ENCODE measurements at regions not wholly inside any gene's neighbourhood (a gene's known extent, or its start where the extent isn't known, plus 50 kb on each side); places are given as distances from the start of the nearest gene placed in this dataset.

DNA sequence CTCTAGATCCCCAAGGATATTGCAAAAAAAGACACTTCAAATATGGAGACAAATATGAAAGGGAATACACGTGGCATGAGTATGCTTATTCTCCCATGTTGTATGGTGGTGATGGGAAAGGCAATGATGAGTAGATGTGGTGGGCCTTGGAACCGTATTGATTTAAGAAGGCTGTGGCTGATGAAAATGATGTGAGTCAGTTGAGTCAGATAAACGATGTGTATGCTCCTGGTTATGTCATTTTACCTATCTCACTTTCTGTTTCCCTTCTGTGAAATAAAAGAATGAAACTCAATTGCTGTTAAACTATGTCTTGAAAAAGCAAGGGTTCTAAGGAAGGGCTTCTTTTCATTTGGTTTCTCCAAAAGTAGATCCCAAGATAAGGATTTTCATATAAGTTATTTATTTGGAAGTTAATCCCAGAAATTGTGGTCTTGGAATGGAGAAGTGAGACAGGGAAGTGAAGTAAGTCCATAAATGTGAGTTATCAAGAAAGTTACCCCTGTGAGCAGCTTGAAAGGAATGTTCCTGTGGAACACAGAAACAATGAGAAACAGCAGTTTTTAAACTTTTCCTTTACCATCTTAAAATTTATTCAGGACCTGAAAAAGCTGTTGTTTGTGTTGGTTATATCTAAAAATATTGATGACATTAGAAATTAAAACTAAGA, 292.0 kb downstream of the DUSP10 start:
- intact Hi-C loops (cut with micrococcal nuclease): no loop called here
- WGBS (ENCODE audit: insufficient coverage): 71% methylated on average over 1 of the region's 3 CpGs
- no peak for ATAC-seq (ENCODE audit: low read depth)

DNA sequence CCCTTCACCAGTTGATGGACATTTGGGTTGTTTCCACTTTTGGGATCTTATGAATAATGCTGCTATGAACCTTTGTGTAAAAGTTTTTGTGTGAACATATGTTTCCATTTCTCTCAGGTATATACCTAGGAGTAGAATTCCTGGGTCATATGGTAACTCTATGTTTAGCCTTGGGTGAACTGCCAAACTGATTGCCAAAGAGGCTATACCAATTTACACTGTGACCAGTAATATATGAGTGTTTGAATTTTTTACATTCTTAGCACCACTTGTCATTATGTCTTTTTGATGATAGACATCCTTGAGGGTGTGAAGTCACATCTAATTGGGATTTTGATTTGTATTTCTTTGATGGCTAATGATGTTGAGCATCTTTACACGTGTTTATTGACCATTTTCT, 290.1 kb downstream of the DUSP10 start:
- Histone ChIP-seq H2AFZ (ENCODE audit: insufficient read depth, low read depth, low read length, poor library complexity, severe bottlenecking) (no peak overlapping the region), H3K27ac (ENCODE audit: low read length in 2 of 2) (no peak overlapping the region), H3K79me2 (ENCODE audit: control insufficient read depth, insufficient read depth, low read length) (no peaks in the 10 kb centered on the region), H3K4me1 (ENCODE audit: control insufficient read depth in 2 of 2, insufficient read depth in 2 of 2, low read length in 2 of 2) (no peaks in the 10 kb centered on the region), H3K9me3 (ENCODE audit: control extremely low read depth in 1 of 3, control insufficient read depth in 2 of 3, insufficient read depth in 1 of 3, low read length in 2 of 3) (peaks cover 0 to 3% (median 1%) of the 10 kb centered on the region in 3 donors), H4K20me1 (ENCODE audit: control insufficient read depth, insufficient read depth, low read length, poor library complexity, severe bottlenecking) (no peaks in the 10 kb centered on the region), H3K4me2 (replicated peaks; ENCODE audit: low read depth, low read length, poor library complexity, severe bottlenecking) (no peak overlapping the region), H3K27me3 (replicated peaks in 1 of 4; ENCODE audit: control extremely low read depth in 1 of 4, control insufficient read depth in 3 of 4, insufficient read depth in 4 of 4, low read length in 3 of 4) (peaks cover 0 to 2% (median 0%) of the 10 kb centered on the region in 4 experiments), H3K9ac (ENCODE audit: low read length) (no peak overlapping the region), H3K4me3 (ENCODE audit: control extremely low read depth in 1 of 5, extremely low read depth in 1 of 5, insufficient read depth in 1 of 5, low read depth in 2 of 5, low read length in 4 of 5) (no peak overlapping the region), H3K36me3 (replicated peaks in 1 of 2; ENCODE audit: control extremely low read depth in 1 of 2, control insufficient read depth in 1 of 2, extremely low read depth in 1 of 2, insufficient read depth in 2 of 2, low read length in 1 of 2) (no peaks in the 10 kb centered on the region)
- WGBS (ENCODE audit: insufficient coverage): no CpG with 5 or more reads among the region's 1 CpG
- Mint-ChIP-seq H3K27me3 (peaks cover 10% of the 10 kb centered on the region), H3K4me1 (no peaks in the 10 kb centered on the region), H3K4me3 (no peak overlapping the region), H3K27ac (no peak overlapping the region), H3K9me3 (ENCODE audit: insufficient read depth) (no peaks in the 10 kb centered on the region)
- CTCF ChIA-PET: no interaction called here
- POLR2A ChIA-PET: no interaction called here
- ATAC-seq (ENCODE audit: low read depth): no peak
- intact Hi-C loops (cut with micrococcal nuclease): no loop called here
- no peak for DNase-seq
- TF ChIP-seq EZH2 (IDR thresholded peaks at IDR 0.05; ENCODE audit: borderline replicate concordance, insufficient read depth, low read depth, low read length, poor library complexity, severe bottlenecking): no peak
- TF ChIP-seq, protein P1, sequence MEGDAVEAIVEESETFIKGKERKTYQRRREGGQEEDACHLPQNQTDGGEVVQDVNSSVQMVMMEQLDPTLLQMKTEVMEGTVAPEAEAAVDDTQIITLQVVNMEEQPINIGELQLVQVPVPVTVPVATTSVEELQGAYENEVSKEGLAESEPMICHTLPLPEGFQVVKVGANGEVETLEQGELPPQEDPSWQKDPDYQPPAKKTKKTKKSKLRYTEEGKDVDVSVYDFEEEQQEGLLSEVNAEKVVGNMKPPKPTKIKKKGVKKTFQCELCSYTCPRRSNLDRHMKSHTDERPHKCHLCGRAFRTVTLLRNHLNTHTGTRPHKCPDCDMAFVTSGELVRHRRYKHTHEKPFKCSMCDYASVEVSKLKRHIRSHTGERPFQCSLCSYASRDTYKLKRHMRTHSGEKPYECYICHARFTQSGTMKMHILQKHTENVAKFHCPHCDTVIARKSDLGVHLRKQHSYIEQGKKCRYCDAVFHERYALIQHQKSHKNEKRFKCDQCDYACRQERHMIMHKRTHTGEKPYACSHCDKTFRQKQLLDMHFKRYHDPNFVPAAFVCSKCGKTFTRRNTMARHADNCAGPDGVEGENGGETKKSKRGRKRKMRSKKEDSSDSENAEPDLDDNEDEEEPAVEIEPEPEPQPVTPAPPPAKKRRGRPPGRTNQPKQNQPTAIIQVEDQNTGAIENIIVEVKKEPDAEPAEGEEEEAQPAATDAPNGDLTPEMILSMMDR (IDR thresholded peaks at IDR 0.05): no peak

More for the DNA sequence above, 292.0 kb downstream of the DUSP10 start:
- ChIA-PET POLR2A (no interaction called here), CTCF (no interaction called here)
- no peaks in the 10 kb centered on the region for H3K4me1 ChIP-seq (ENCODE audit: control insufficient read depth in 2 of 2, insufficient read depth in 2 of 2, low read length in 2 of 2)
- H4K20me1 ChIP-seq (ENCODE audit: control insufficient read depth, insufficient read depth, low read length, poor library complexity, severe bottlenecking): no peaks in the 10 kb centered on the region
- Mint-ChIP-seq H3K4me1 (no peaks in the 10 kb centered on the region), H3K27ac (no peak overlapping the region), H3K9me3 (ENCODE audit: insufficient read depth) (no peaks in the 10 kb centered on the region), H3K27me3 (peaks cover 10% of the 10 kb centered on the region), H3K4me3 (no peak overlapping the region)
- DNase-seq: no peak
- no peaks in the 10 kb centered on the region for H3K36me3 ChIP-seq (replicated peaks in 1 of 2; ENCODE audit: control extremely low read depth in 1 of 2, control insufficient read depth in 1 of 2, extremely low read depth in 1 of 2, insufficient read depth in 2 of 2, low read length in 1 of 2)
- H3K9me3 ChIP-seq (ENCODE audit: control extremely low read depth in 1 of 3, control insufficient read depth in 2 of 3, insufficient read depth in 1 of 3, low read length in 2 of 3): peaks cover 0 to 3% (median 1%) of the 10 kb centered on the region in 3 donors
- peaks cover 0 to 2% (median 0%) of the 10 kb centered on the region in 4 experiments for H3K27me3 ChIP-seq (replicated peaks in 1 of 4; ENCODE audit: control extremely low read depth in 1 of 4, control insufficient read depth in 3 of 4, insufficient read depth in 4 of 4, low read length in 3 of 4)
- H3K79me2 ChIP-seq (ENCODE audit: control insufficient read depth, insufficient read depth, low read length): no peaks in the 10 kb centered on the region
- H3K4me3 ChIP-seq (ENCODE audit: control extremely low read depth in 1 of 5, extremely low read depth in 1 of 5, insufficient read depth in 1 of 5, low read depth in 2 of 5, low read length in 4 of 5): no peak overlapping the region
- H3K4me2 ChIP-seq (replicated peaks; ENCODE audit: low read depth, low read length, poor library complexity, severe bottlenecking): no peak overlapping the region
- no peak overlapping the region for H2AFZ ChIP-seq (ENCODE audit: insufficient read depth, low read depth, low read length, poor library complexity, severe bottlenecking)
- no peak overlapping the region for H3K9ac ChIP-seq (ENCODE audit: low read length)
- no peak overlapping the region for H3K27ac ChIP-seq (ENCODE audit: low read length in 2 of 2)
- TF ChIP-seq EZH2 (IDR thresholded peaks at IDR 0.05; ENCODE audit: borderline replicate concordance, insufficient read depth, low read depth, low read length, poor library complexity, severe bottlenecking): no peak
- TF ChIP-seq, protein P1 (IDR thresholded peaks at IDR 0.05): no peak

Data from B cell (primary cell).